ENCODE measurements at regions not wholly inside any gene's neighbourhood (a gene's known extent, or its start where the extent isn't known, plus 50 kb on each side); places are given as distances from the start of the nearest gene placed in this dataset.
"Not testable (repeated sequence)": the region's sequence is repeated elsewhere in the genome, so short reads cannot be mapped to it uniquely, and the experiment has no call there.

DNA sequence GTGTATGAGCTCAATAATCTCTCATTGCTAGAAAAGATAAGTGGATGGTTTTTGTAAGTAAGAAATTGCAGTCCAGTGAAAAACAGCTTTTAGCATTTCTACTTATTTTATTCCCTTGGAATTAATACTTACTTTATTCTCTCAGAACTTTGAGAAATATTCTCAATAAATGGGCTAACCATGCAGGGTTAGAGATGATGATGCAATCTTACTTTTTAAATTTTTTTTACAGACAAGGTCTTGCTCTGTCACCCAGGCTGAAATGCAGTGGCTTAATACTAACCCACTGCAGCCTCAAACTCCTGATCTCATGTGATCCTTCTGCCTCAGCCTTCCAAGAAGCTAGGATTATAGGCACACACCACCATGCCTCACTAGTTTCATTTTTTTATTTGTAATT lies 440.8 kb upstream of the ZP4 start (continued):
- TF ChIP-seq ZNF548 (tag by site-specific recombination; IDR thresholded peaks at IDR 0.05): no peak

DNA sequence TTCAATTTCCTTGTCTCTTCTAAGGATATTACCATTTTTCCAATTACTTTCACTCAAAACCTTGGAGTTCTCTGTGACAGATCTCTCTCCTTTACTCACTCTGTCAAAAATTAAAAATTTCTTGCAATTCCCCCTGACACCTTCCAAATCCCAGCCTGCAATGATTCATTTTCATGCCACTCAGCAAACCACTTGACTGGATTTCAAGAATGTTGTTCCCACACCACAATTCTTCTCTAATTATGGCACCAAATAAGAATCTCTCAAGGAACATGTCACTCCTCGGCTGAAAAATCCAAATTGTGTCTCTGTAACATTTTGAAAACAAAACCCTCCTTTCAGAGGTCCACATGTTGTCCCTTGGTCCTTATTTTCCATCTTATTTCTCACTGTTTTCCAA lies 438.9 kb upstream of the ZP4 start:
- TF ChIP-seq ZNF202 (tag by site-specific recombination; IDR thresholded peaks at IDR 0.05; ENCODE audit: borderline replicate concordance) (no peak), OSR2 (tag by site-specific recombination; IDR thresholded peaks at IDR 0.05) (no peak), ZNF138 (tag by site-specific recombination; IDR thresholded peaks at IDR 0.05; ENCODE audit: borderline replicate concordance) (no peak), ZXDB (tag by site-specific recombination; IDR thresholded peaks at IDR 0.05) (no peak)
- TF ChIP-seq, protein P1, sequence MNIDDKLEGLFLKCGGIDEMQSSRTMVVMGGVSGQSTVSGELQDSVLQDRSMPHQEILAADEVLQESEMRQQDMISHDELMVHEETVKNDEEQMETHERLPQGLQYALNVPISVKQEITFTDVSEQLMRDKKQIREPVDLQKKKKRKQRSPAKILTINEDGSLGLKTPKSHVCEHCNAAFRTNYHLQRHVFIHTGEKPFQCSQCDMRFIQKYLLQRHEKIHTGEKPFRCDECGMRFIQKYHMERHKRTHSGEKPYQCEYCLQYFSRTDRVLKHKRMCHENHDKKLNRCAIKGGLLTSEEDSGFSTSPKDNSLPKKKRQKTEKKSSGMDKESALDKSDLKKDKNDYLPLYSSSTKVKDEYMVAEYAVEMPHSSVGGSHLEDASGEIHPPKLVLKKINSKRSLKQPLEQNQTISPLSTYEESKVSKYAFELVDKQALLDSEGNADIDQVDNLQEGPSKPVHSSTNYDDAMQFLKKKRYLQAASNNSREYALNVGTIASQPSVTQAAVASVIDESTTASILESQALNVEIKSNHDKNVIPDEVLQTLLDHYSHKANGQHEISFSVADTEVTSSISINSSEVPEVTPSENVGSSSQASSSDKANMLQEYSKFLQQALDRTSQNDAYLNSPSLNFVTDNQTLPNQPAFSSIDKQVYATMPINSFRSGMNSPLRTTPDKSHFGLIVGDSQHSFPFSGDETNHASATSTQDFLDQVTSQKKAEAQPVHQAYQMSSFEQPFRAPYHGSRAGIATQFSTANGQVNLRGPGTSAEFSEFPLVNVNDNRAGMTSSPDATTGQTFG (tag by site-specific recombination; IDR thresholded peaks at IDR 0.05; ENCODE audit: borderline replicate concordance): no peak
- TF ChIP-seq, protein P2, sequence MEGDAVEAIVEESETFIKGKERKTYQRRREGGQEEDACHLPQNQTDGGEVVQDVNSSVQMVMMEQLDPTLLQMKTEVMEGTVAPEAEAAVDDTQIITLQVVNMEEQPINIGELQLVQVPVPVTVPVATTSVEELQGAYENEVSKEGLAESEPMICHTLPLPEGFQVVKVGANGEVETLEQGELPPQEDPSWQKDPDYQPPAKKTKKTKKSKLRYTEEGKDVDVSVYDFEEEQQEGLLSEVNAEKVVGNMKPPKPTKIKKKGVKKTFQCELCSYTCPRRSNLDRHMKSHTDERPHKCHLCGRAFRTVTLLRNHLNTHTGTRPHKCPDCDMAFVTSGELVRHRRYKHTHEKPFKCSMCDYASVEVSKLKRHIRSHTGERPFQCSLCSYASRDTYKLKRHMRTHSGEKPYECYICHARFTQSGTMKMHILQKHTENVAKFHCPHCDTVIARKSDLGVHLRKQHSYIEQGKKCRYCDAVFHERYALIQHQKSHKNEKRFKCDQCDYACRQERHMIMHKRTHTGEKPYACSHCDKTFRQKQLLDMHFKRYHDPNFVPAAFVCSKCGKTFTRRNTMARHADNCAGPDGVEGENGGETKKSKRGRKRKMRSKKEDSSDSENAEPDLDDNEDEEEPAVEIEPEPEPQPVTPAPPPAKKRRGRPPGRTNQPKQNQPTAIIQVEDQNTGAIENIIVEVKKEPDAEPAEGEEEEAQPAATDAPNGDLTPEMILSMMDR (tag by site-specific recombination; IDR thresholded peaks at IDR 0.05): no peak
- TF ChIP-seq, protein P3, sequence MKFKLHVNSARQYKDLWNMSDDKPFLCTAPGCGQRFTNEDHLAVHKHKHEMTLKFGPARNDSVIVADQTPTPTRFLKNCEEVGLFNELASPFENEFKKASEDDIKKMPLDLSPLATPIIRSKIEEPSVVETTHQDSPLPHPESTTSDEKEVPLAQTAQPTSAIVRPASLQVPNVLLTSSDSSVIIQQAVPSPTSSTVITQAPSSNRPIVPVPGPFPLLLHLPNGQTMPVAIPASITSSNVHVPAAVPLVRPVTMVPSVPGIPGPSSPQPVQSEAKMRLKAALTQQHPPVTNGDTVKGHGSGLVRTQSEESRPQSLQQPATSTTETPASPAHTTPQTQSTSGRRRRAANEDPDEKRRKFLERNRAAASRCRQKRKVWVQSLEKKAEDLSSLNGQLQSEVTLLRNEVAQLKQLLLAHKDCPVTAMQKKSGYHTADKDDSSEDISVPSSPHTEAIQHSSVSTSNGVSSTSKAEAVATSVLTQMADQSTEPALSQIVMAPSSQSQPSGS (tag by site-specific recombination; IDR thresholded peaks at IDR 0.05; ENCODE audit: low read depth): no peak
- POLR2A ChIA-PET: no interaction called here
- Histone ChIP-seq H3K27ac (ENCODE audit: extremely low read depth, low read depth, low read length) (no peak overlapping the region), H3K4me3 (ENCODE audit: low read depth, low read length) (no peak overlapping the region), H3K4me1 (ENCODE audit: control insufficient read depth, insufficient read depth, low read length) (no peaks in the 10 kb centered on the region), H3K9me3 (ENCODE audit: control insufficient read depth, insufficient read depth, low read depth, low read length) (no peaks in the 10 kb centered on the region), H3K36me3 (ENCODE audit: control insufficient read depth in 2 of 2, insufficient read depth in 1 of 2, low read length in 2 of 2) (no peaks in the 10 kb centered on the region)
- CTCF ChIA-PET: no interaction called here

DNA sequence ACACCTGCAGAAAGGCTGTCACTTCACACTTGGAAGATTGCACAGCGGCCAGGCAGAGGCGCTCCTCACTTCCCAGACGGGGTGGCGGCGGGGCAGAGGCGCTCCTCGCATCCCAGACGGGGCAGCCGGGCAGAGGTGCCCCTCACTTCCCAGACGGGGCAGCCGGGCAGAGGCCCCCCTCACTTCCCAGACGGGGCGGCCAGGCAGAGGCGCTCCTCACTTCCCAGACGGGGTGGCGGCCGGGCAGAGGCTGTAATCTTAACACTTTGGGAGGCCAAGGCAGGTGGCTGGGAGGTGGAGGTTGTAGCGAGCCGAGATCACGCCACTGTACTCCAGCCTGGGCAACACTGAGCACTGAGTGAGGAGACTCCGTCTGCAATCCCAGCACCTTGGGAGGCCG lies 436.3 kb upstream of the ZP4 start:
- H3K4me3 ChIP-seq (ENCODE audit: low read depth, low read length); H3K9me3 ChIP-seq (ENCODE audit: control insufficient read depth, insufficient read depth, low read depth, low read length); CTCF ChIA-PET; H3K4me1 ChIP-seq (ENCODE audit: control insufficient read depth, insufficient read depth, low read length); H3K27ac ChIP-seq (ENCODE audit: extremely low read depth, low read depth, low read length); H3K36me3 ChIP-seq (ENCODE audit: control insufficient read depth in 2 of 2, insufficient read depth in 1 of 2, low read length in 2 of 2); POLR2A ChIA-PET: not testable (repeated sequence)

DNA sequence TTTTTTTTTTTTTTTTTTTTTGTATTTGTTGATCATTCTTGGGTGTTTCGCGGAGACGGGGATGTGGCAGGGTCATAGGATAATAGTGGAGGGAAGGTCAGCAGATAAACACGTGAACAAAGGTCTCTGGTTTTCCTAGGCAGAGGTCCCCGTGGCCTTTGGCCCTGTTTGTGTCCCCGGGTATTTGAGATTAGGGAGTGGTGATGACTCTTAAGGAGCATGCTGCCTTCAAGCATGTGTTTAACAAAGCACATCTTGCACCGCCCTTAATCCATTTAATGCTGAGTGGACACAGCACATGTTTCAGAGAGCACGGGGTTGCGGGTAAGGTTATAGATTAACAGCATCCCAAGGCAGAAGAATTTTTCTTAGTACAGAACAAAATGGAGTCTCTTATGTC lies 435.8 kb upstream of the ZP4 start:
- H3K4me3 ChIP-seq (ENCODE audit: low read depth, low read length); H3K27ac ChIP-seq (ENCODE audit: extremely low read depth, low read depth, low read length); H3K4me1 ChIP-seq (ENCODE audit: control insufficient read depth, insufficient read depth, low read length); H3K9me3 ChIP-seq (ENCODE audit: control insufficient read depth, insufficient read depth, low read depth, low read length); POLR2A ChIA-PET; CTCF ChIA-PET; H3K36me3 ChIP-seq (ENCODE audit: control insufficient read depth in 2 of 2, insufficient read depth in 1 of 2, low read length in 2 of 2): not testable (repeated sequence)

DNA sequence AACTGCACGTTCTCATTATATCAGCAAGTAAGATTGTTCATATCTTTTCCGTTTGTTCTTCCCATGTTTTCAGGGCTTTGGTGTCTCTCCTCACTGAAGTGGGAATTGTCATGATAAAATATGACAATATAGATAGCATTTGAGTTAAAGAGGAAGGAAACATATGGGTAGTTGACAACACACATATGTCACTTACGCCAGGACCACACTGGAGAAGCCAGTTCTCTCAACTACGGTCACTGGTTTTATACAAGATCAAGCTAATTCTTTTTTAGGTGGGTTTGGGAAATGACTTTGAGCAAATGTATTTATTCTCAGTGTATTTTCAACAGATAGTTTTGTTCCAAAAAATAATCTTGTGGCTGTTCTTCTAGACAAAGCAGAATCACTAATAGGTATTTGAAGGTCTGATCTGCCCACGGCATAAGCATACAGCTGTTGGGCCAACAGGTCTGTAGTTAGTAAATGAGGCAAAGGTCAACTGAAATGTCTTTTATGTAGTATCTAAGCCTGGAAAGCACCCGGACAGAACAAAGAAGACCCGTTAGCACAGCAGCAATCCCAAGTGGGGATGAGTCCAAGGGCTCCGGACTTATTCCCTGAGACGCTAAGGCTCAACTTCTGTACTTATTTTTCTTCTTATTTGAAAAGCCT lies 433.6 kb upstream of the ZP4 start:
- CTCF ChIA-PET: interaction anchor here (0.7 to 1.3 kb wide), 3 partner anchors 86 to 543 kb away, joined by 3 read pairs; no protein-coding TSS in a partner anchor

More for the DNA sequence above, 433.6 kb upstream of the ZP4 start:
- H3K9me3 ChIP-seq (ENCODE audit: control insufficient read depth, insufficient read depth, low read depth, low read length): no peaks in the 10 kb centered on the region
- no peaks in the 10 kb centered on the region for H3K4me1 ChIP-seq (ENCODE audit: control insufficient read depth, insufficient read depth, low read length)
- no peak overlapping the region for H3K27ac ChIP-seq (ENCODE audit: extremely low read depth, low read depth, low read length)
- no peaks in the 10 kb centered on the region for H3K36me3 ChIP-seq (ENCODE audit: control insufficient read depth in 2 of 2, insufficient read depth in 1 of 2, low read length in 2 of 2)
- no peak overlapping the region for H3K4me3 ChIP-seq (ENCODE audit: low read depth, low read length)
- no peak for TF ChIP-seq ZNF175 (tag by site-specific recombination; IDR thresholded peaks at IDR 0.05)
- TF ChIP-seq, protein P3 (tag by site-specific recombination; IDR thresholded peaks at IDR 0.05; ENCODE audit: low read depth): no peak
- TF ChIP-seq ZNF366 (tag by site-specific recombination; conservative IDR thresholded peaks at IDR 0.05): no peak
- no peak for TF ChIP-seq ZNF394 (tag by site-specific recombination; IDR thresholded peaks at IDR 0.05; ENCODE audit: borderline replicate concordance)
- TF ChIP-seq ZNF629 (tag by site-specific recombination; IDR thresholded peaks at IDR 0.05): no peak
- no peak for TF ChIP-seq ZFP37 (tag by site-specific recombination; IDR thresholded peaks at IDR 0.05)
- TF ChIP-seq, protein P4, sequence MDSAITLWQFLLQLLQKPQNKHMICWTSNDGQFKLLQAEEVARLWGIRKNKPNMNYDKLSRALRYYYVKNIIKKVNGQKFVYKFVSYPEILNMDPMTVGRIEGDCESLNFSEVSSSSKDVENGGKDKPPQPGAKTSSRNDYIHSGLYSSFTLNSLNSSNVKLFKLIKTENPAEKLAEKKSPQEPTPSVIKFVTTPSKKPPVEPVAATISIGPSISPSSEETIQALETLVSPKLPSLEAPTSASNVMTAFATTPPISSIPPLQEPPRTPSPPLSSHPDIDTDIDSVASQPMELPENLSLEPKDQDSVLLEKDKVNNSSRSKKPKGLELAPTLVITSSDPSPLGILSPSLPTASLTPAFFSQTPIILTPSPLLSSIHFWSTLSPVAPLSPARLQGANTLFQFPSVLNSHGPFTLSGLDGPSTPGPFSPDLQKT (IDR thresholded peaks at IDR 0.05; ENCODE audit: borderline replicate concordance, low read depth, low read length): no peak
- no peak for TF ChIP-seq ZNF121 (tag by site-specific recombination; IDR thresholded peaks at IDR 0.05)
- TF ChIP-seq ZBTB20 (tag by site-specific recombination; IDR thresholded peaks at IDR 0.05): no peak
- TF ChIP-seq ZNF140 (tag by site-specific recombination; IDR thresholded peaks at IDR 0.05): no peak
- TF ChIP-seq ZNF335 (tag by site-specific recombination; conservative IDR thresholded peaks at IDR 0.05): no peak
- POLR2A ChIA-PET: interaction anchor here (0.6 kb wide), 1 partner anchor 10 kb away, joined by 3 read pairs; no protein-coding TSS in a partner anchor
